Mammary epithelial cell (primary cell): ENCODE measurements at regions not wholly inside any gene's neighbourhood (a gene's known extent, or its start where the extent isn't known, plus 50 kb on each side); places are given as distances from the start of the nearest gene placed in this dataset.

Experiments used
- CTCF ChIP-seq, 2 donors: IDR thresholded peaks in 1 of 2; conservative IDR thresholded peaks in 1 of 2; 2 replicates each; pipeline ENCODE4 v1.5.1; 2011 to 2012; ENCODE audit warnings: inconsistent platforms in 2 of 2, low read length in 2 of 2, mild to moderate bottlenecking in 2 of 2, control low read depth in 1 of 2, low read depth in 1 of 2; ENCODE audit not compliant: insufficient read depth in 1 of 2; ENCODE audit errors: extremely low read depth in 1 of 2
- EZH2 ChIP-seq: IDR thresholded peaks from 2 replicates; pipeline ENCODE4 v1.6.1; 2012; ENCODE audit warnings: low read length, inconsistent platforms, borderline replicate concordance

GRCh38 chr12:94059394-94060368 lies 88.7 kb upstream of the PLXNC1 start:
- TF ChIP-seq CTCF (conservative IDR thresholded peaks at IDR 0.05 in 1 of 2, IDR thresholded peaks at IDR 0.05 in 1 of 2; ENCODE audit: extremely low read depth in 1 of 2, insufficient read depth in 1 of 2, low read depth in 1 of 2, low read length in 2 of 2) (no peak), EZH2 (no peak)
